Body of pancreas (tissue), 4 donors: ENCODE measurements at regions not wholly inside any gene's neighbourhood (a gene's known extent, or its start where the extent isn't known, plus 50 kb on each side); places are given as distances from the start of the nearest gene placed in this dataset.

Experiments used
- POLR2A ChIP-seq, 3 donors: fragments of 450-650 bp; IDR thresholded peaks; one replicate each; pipeline ENCODE4 v1.6.1; 2016; ENCODE audit warnings: antibody characterized with exemption in 3 of 3, mild to moderate bottlenecking in 2 of 3
- TF ChIP-seq, protein P1 (sequence below), 7 experiments: fragments of 450-650 bp in 4 of 7; fragments of 200-600 bp in 3 of 7; sonication (generic) in 3 of 7; IDR thresholded peaks; one replicate each; pipeline ENCODE4 v1.5.1; 2016 to 2019; ENCODE audit warnings: antibody characterized with exemption in 7 of 7

DNA sequence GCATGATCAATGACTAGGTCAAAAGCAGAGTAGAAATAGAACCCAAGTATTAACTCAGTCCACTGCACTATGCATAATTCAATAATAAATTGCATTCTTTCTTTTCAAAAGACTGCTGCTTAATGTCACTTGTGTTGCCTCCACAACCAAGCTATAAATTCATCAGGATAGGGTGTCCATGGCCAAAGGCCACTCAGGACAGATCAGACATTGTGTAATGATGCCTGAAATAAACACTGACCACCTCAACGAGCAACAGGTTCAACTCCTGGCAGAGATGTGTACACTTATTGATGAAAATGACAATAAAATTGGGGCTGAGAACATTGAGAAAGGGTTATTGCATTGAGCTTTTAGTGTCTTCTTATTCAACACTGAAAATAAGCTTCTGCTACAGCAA, 194.5 kb upstream of the SPOPL start:
- TF ChIP-seq, protein P1, sequence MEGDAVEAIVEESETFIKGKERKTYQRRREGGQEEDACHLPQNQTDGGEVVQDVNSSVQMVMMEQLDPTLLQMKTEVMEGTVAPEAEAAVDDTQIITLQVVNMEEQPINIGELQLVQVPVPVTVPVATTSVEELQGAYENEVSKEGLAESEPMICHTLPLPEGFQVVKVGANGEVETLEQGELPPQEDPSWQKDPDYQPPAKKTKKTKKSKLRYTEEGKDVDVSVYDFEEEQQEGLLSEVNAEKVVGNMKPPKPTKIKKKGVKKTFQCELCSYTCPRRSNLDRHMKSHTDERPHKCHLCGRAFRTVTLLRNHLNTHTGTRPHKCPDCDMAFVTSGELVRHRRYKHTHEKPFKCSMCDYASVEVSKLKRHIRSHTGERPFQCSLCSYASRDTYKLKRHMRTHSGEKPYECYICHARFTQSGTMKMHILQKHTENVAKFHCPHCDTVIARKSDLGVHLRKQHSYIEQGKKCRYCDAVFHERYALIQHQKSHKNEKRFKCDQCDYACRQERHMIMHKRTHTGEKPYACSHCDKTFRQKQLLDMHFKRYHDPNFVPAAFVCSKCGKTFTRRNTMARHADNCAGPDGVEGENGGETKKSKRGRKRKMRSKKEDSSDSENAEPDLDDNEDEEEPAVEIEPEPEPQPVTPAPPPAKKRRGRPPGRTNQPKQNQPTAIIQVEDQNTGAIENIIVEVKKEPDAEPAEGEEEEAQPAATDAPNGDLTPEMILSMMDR (IDR thresholded peaks at IDR 0.05), result no peak
- TF ChIP-seq POLR2A (IDR thresholded peaks at IDR 0.05), result no peak
